Suprapubic skin (tissue), 4 donors: ENCODE measurements at regions not wholly inside any gene's neighbourhood (a gene's known extent, or its start where the extent isn't known, plus 50 kb on each side); places are given as distances from the start of the nearest gene placed in this dataset.

Experiments used
- EP300 ChIP-seq: sonication (generic); formaldehyde crosslinking; IDR thresholded peaks from one replicate; pipeline ENCODE4 v1.6.1; 2017; ENCODE audit warnings: antibody characterized with exemption
- POLR2A ChIP-seq, 2 donors: fragments of 450-650 bp; IDR thresholded peaks; one replicate each; pipeline ENCODE4 v1.6.1; 2017; ENCODE audit warnings: antibody characterized with exemption in 2 of 2, mild to moderate bottlenecking in 2 of 2, moderate library complexity in 2 of 2
- POLR2AphosphoS5 ChIP-seq, 3 donors: sonication (generic); formaldehyde crosslinking; IDR thresholded peaks; one replicate each; pipeline ENCODE4 v1.6.1; 2017; ENCODE audit warnings: antibody characterized with exemption in 3 of 3
- TF ChIP-seq, protein P1 (sequence below), 2 donors: fragments of 200-600 bp in 1 of 2; fragments of 450-650 bp in 1 of 2; sonication (generic) in 1 of 2; IDR thresholded peaks; one replicate each; pipeline ENCODE4 v1.5.1; 2016 to 2019; ENCODE audit warnings: antibody characterized with exemption in 2 of 2, mild to moderate bottlenecking in 1 of 2, moderate library complexity in 1 of 2

DNA sequence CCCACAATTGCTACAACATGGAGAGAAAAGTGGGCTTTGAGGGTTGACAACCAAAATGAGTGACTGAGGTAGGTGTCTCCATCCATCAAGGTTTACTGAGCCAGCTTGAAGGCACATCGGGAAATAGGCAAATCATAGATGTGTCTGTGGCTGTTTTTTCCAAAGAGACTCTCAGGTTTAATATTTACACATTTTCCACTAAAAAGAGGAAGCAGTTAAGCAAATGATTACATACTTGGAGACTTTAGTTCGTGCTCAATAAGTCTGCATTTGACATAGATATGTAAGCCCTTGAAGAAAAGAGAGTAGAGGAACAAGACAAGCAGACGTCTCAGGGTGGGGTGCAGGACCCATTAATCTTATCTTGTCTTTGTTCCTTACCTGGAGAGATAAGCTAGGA is 148.9 kb upstream of the COX10 start:
- TF ChIP-seq POLR2AphosphoS5 (IDR thresholded peaks at IDR 0.05) (no peak), POLR2A (IDR thresholded peaks at IDR 0.05) (no peak), EP300 (no peak)
- TF ChIP-seq, protein P1, sequence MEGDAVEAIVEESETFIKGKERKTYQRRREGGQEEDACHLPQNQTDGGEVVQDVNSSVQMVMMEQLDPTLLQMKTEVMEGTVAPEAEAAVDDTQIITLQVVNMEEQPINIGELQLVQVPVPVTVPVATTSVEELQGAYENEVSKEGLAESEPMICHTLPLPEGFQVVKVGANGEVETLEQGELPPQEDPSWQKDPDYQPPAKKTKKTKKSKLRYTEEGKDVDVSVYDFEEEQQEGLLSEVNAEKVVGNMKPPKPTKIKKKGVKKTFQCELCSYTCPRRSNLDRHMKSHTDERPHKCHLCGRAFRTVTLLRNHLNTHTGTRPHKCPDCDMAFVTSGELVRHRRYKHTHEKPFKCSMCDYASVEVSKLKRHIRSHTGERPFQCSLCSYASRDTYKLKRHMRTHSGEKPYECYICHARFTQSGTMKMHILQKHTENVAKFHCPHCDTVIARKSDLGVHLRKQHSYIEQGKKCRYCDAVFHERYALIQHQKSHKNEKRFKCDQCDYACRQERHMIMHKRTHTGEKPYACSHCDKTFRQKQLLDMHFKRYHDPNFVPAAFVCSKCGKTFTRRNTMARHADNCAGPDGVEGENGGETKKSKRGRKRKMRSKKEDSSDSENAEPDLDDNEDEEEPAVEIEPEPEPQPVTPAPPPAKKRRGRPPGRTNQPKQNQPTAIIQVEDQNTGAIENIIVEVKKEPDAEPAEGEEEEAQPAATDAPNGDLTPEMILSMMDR (IDR thresholded peaks at IDR 0.05): no peak
